ENCODE measurements at regions not wholly inside any gene's neighbourhood (a gene's known extent, or its start where the extent isn't known, plus 50 kb on each side); places are given as distances from the start of the nearest gene placed in this dataset.
"Not testable (repeated sequence)": the region's sequence is repeated elsewhere in the genome, so short reads cannot be mapped to it uniquely, and the experiment has no call there.

GRCh38 chr7:32816409-32816948 lies 75.1 kb downstream of the KBTBD2 start:
- not testable (repeated sequence) for H3K36me3 Mint-ChIP-seq, H3K4me1 Mint-ChIP-seq, H3K9me3 Mint-ChIP-seq, H3K27me3 Mint-ChIP-seq, H3K4me3 Mint-ChIP-seq, H3K27ac Mint-ChIP-seq

- not testable (repeated sequence) for H3K27me3 Mint-ChIP-seq, H3K27ac Mint-ChIP-seq, H3K9me3 Mint-ChIP-seq, H3K36me3 Mint-ChIP-seq, H3K4me3 Mint-ChIP-seq, H3K4me1 Mint-ChIP-seq
Observed at GRCh38 chr7:32814779-32815178, 76.8 kb downstream of the KBTBD2 start.

- Mint-ChIP-seq H3K27me3 (no peaks in the 10 kb centered on the region), H3K36me3 (no peaks in the 10 kb centered on the region), H3K9me3 (peaks cover 0 to 3% (median 0%) of the 10 kb centered on the region in 3 donors), H3K4me3 (no peak overlapping the region), H3K27ac (no peak overlapping the region), H3K4me1 (no peaks in the 10 kb centered on the region)
Observed at GRCh38 chr7:32809871-32810270, 81.7 kb downstream of the KBTBD2 start.

- Mint-ChIP-seq H3K36me3 (no peaks in the 10 kb centered on the region), H3K27me3 (no peaks in the 10 kb centered on the region), H3K9me3 (peaks cover 0 to 3% (median 0%) of the 10 kb centered on the region in 3 donors), H3K27ac (peak overlapping the region in 1 of 3 donors; percentile 43), H3K4me1 (no peaks in the 10 kb centered on the region), H3K4me3 (peak overlapping the region in 1 of 4 donors; percentile 25)
Observed at GRCh38 chr7:32809347-32809746, 82.2 kb downstream of the KBTBD2 start.

- Mint-ChIP-seq H3K4me3 (no peak overlapping the region), H3K27ac (no peak overlapping the region), H3K36me3 (peaks cover 2% of the 10 kb centered on the region), H3K27me3 (no peaks in the 10 kb centered on the region), H3K9me3 (peaks cover 0 to 19% (median 16%) of the 10 kb centered on the region in 3 donors), H3K4me1 (peaks cover 0 to 3% (median 0%) of the 10 kb centered on the region in 3 donors)
Observed at GRCh38 chr7:32803406-32804141, 88.0 kb downstream of the KBTBD2 start.

GRCh38 chr7:32802305-32802910 lies 89.2 kb downstream of the KBTBD2 start:
- Mint-ChIP-seq H3K4me1 (peaks cover 0 to 3% (median 0%) of the 10 kb centered on the region in 3 donors), H3K27me3 (no peaks in the 10 kb centered on the region), H3K27ac (no peak overlapping the region), H3K36me3 (peaks cover 2% of the 10 kb centered on the region), H3K4me3 (no peak overlapping the region), H3K9me3 (peaks cover 0 to 19% (median 16%) of the 10 kb centered on the region in 3 donors)

- H3K27me3 Mint-ChIP-seq, H3K27ac Mint-ChIP-seq, H3K9me3 Mint-ChIP-seq, H3K36me3 Mint-ChIP-seq, H3K4me3 Mint-ChIP-seq, H3K4me1 Mint-ChIP-seq: not testable (repeated sequence)
Observed at GRCh38 chr7:32793053-32793452, 98.5 kb downstream of the KBTBD2 start.

- H3K9me3 Mint-ChIP-seq, H3K4me1 Mint-ChIP-seq, H3K27me3 Mint-ChIP-seq, H3K36me3 Mint-ChIP-seq, H3K4me3 Mint-ChIP-seq, H3K27ac Mint-ChIP-seq: not testable (repeated sequence)
Observed at GRCh38 chr7:32790766-32791430, 100.7 kb downstream of the KBTBD2 start.

GRCh38 chr7:32789266-32789665 lies 102.3 kb downstream of the KBTBD2 start:
- H3K27me3 Mint-ChIP-seq, H3K4me1 Mint-ChIP-seq, H3K4me3 Mint-ChIP-seq: not testable (repeated sequence)

GRCh38 chr7:32788174-32788573 lies 103.4 kb downstream of the KBTBD2 start:
- not testable (repeated sequence) for H3K9me3 Mint-ChIP-seq, H3K36me3 Mint-ChIP-seq, H3K4me1 Mint-ChIP-seq, H3K4me3 Mint-ChIP-seq, H3K27ac Mint-ChIP-seq, H3K27me3 Mint-ChIP-seq

More at GRCh38 chr7:32789266-32789665, 102.3 kb downstream of the KBTBD2 start:
- not testable (repeated sequence) for H3K36me3 Mint-ChIP-seq, H3K27ac Mint-ChIP-seq, H3K9me3 Mint-ChIP-seq

- H3K27ac Mint-ChIP-seq, H3K4me3 Mint-ChIP-seq, H3K4me1 Mint-ChIP-seq, H3K36me3 Mint-ChIP-seq, H3K9me3 Mint-ChIP-seq, H3K27me3 Mint-ChIP-seq: not testable (repeated sequence)
Observed at GRCh38 chr7:32785365-32785944, 106.1 kb downstream of the KBTBD2 start.

GRCh38 chr7:32779895-32780294 lies 111.7 kb downstream of the KBTBD2 start:
- not testable (repeated sequence) for H3K27me3 Mint-ChIP-seq, H3K4me3 Mint-ChIP-seq, H3K36me3 Mint-ChIP-seq, H3K27ac Mint-ChIP-seq, H3K4me1 Mint-ChIP-seq, H3K9me3 Mint-ChIP-seq

GRCh38 chr7:32779167-32779566 lies 112.4 kb downstream of the KBTBD2 start:
- Mint-ChIP-seq H3K4me3 (no peak overlapping the region), H3K36me3 (peaks cover 3% of the 10 kb centered on the region), H3K27ac (no peak overlapping the region)

GRCh38 chr7:32777041-32777666 lies 114.4 kb downstream of the KBTBD2 start:
- not testable (repeated sequence) for H3K27ac Mint-ChIP-seq, H3K4me3 Mint-ChIP-seq, H3K36me3 Mint-ChIP-seq, H3K27me3 Mint-ChIP-seq, H3K4me1 Mint-ChIP-seq, H3K9me3 Mint-ChIP-seq

More at GRCh38 chr7:32779167-32779566, 112.4 kb downstream of the KBTBD2 start:
- peaks cover 0 to 2% (median 0%) of the 10 kb centered on the region in 3 donors for H3K9me3 Mint-ChIP-seq
- H3K27me3 Mint-ChIP-seq: no peaks in the 10 kb centered on the region
- H3K4me1 Mint-ChIP-seq: no peaks in the 10 kb centered on the region

- not testable (repeated sequence) for H3K4me3 Mint-ChIP-seq
Observed at GRCh38 chr7:32776318-32776717, 115.2 kb downstream of the KBTBD2 start.

More at GRCh38 chr7:32776318-32776717, 115.2 kb downstream of the KBTBD2 start:
- not testable (repeated sequence) for H3K27ac Mint-ChIP-seq, H3K4me1 Mint-ChIP-seq, H3K27me3 Mint-ChIP-seq, H3K36me3 Mint-ChIP-seq, H3K9me3 Mint-ChIP-seq

All from IgD-negative memory B cell (primary cell).